Testis (tissue), 2 donors: ENCODE measurements at regions not wholly inside any gene's neighbourhood (a gene's known extent, or its start where the extent isn't known, plus 50 kb on each side); places are given as distances from the start of the nearest gene placed in this dataset.

Source experiments
- CTCF ChIP-seq, 3 experiments: fragments of 450-650 bp in 2 of 3; fragments of 200-600 bp in 1 of 3; sonication (generic) in 1 of 3; IDR thresholded peaks; one replicate each; pipeline ENCODE4 v1.5.1; 2016 to 2019; ENCODE audit warnings: antibody characterized with exemption in 3 of 3, mild to moderate bottlenecking in 2 of 3, moderate library complexity in 1 of 3
- POLR2A ChIP-seq: fragments of 450-650 bp; IDR thresholded peaks from one replicate; pipeline ENCODE4 v1.6.1; 2017; ENCODE audit warnings: antibody characterized with exemption, mild to moderate bottlenecking, moderate library complexity

GRCh38 chr3:126284258-126284904, 72.8 kb downstream of the KLF15 start:
- TF ChIP-seq CTCF (IDR thresholded peaks at IDR 0.05) (no peak), POLR2A (no peak)
